ENCODE measurements at regions not wholly inside any gene's neighbourhood (a gene's known extent, or its start where the extent isn't known, plus 50 kb on each side); places are given as distances from the start of the nearest gene placed in this dataset.

DNA sequence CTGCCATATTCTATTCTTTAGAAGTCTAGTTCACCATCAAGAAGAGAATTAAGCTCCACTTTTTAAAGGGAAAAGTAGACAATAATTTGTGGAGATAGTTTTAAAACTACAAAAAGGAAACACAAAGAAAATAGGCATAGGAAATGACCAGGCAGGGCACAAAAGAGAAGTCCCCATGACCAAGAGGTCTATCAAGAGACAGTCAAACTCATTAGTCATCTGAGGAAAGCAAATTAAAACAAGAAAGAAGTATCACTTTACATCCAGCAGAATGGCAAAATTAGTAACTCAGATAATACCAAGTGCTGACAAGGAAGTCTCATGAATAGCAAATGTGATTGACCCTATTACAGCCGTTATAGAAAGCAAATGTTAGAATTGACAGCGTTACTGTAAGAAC is 243.7 kb upstream of the SNX7 start:
- TF ChIP-seq, protein P1, sequence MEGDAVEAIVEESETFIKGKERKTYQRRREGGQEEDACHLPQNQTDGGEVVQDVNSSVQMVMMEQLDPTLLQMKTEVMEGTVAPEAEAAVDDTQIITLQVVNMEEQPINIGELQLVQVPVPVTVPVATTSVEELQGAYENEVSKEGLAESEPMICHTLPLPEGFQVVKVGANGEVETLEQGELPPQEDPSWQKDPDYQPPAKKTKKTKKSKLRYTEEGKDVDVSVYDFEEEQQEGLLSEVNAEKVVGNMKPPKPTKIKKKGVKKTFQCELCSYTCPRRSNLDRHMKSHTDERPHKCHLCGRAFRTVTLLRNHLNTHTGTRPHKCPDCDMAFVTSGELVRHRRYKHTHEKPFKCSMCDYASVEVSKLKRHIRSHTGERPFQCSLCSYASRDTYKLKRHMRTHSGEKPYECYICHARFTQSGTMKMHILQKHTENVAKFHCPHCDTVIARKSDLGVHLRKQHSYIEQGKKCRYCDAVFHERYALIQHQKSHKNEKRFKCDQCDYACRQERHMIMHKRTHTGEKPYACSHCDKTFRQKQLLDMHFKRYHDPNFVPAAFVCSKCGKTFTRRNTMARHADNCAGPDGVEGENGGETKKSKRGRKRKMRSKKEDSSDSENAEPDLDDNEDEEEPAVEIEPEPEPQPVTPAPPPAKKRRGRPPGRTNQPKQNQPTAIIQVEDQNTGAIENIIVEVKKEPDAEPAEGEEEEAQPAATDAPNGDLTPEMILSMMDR (IDR thresholded peaks at IDR 0.05): no peak
- TF ChIP-seq POLR2A (IDR thresholded peaks at IDR 0.05): no peak
- TF ChIP-seq EP300 (IDR thresholded peaks at IDR 0.05): no peak
- no peak for TF ChIP-seq POLR2AphosphoS5 (IDR thresholded peaks at IDR 0.05)
